WTC11 (cell line): ENCODE measurements at regions not wholly inside any gene's neighbourhood (a gene's known extent, or its start where the extent isn't known, plus 50 kb on each side); places are given as distances from the start of the nearest gene placed in this dataset.

Experiments
- ATAC-seq: fragments of 200-7000 bp; cut with Tn5 transposase; 2 replicates; pipeline ENCODE4 v1.10.0; 2021; ENCODE audit warnings: mild to moderate bottlenecking, moderate library complexity
- CTCF ChIA-PET: fragments of 300-600 bp; sonication (Branson Sonifier 250); formaldehyde crosslinking; loops from one replicate; lab custom pipeline; 2021; ENCODE audit warnings: antibody characterized with exemption; lab: Charles Lee
- POLR2A ChIA-PET: fragments of 350-600 bp; sonication (Branson Sonifier 250); formaldehyde crosslinking; loops from one replicate; lab custom pipeline; 2021; ENCODE audit warnings: antibody characterized with exemption; lab: Charles Lee
- DNase-seq: peaks from one replicate; pipeline ENCODE4 v3.0.0; 2021; ENCODE audit warnings: low spot score
- H3K27ac Mint-ChIP-seq: 2 replicates; pipeline ENCODE4 v1.8.0; 2021; ENCODE audit warnings: mixed read lengths
- H3K27me3 Mint-ChIP-seq: 2 replicates; pipeline ENCODE4 v1.8.0; 2021; ENCODE audit warnings: low read depth, mild to moderate bottlenecking, moderate library complexity, mixed read lengths
- H3K36me3 Mint-ChIP-seq: 2 replicates; pipeline ENCODE4 v1.8.0; 2021; ENCODE audit warnings: mixed read lengths
- H3K4me1 Mint-ChIP-seq: 2 replicates; pipeline ENCODE4 v1.8.0; 2022; ENCODE audit warnings: mixed read lengths
- H3K4me3 Mint-ChIP-seq: 2 replicates; pipeline ENCODE4 v1.8.0; 2021; ENCODE audit warnings: mild to moderate bottlenecking, moderate library complexity, mixed read lengths
- H3K9me3 Mint-ChIP-seq: 2 replicates; pipeline ENCODE4 v1.8.0; 2021; ENCODE audit warnings: mixed read lengths
- ATF1 ChIP-seq: sonication (generic); formaldehyde crosslinking; IDR thresholded peaks from 2 replicates; pipeline ENCODE4 v1.8.1; 2023; ENCODE audit warnings: mild to moderate bottlenecking, moderate library complexity, missing genetic modification reagents
- EMX1 ChIP-seq: fragments of 250-450 bp; sonication (Bioruptor Pico); IDR thresholded peaks from 2 replicates; pipeline ENCODE4 v1.8.0; 2021; ENCODE audit warnings: mild to moderate bottlenecking
- ESRRA ChIP-seq: sonication (generic); formaldehyde crosslinking; IDR thresholded peaks from 2 replicates; pipeline ENCODE4 v1.8.1; 2022; ENCODE audit warnings: mild to moderate bottlenecking, missing genetic modification reagents, borderline replicate concordance
- FOXJ3 ChIP-seq: sonication (generic); formaldehyde crosslinking; IDR thresholded peaks from 2 replicates; pipeline ENCODE4 v1.9.0; 2021; ENCODE audit warnings: missing genetic modification reagents, mild to moderate bottlenecking, borderline replicate concordance
- FOXK1 ChIP-seq: sonication (generic); formaldehyde crosslinking; IDR thresholded peaks from 2 replicates; pipeline ENCODE4 v1.8.0; 2022; ENCODE audit warnings: mild to moderate bottlenecking, moderate library complexity, missing genetic modification reagents
- JUN ChIP-seq: sonication (generic); formaldehyde crosslinking; IDR thresholded peaks from 2 replicates; pipeline ENCODE4 v1.8.0; 2023; ENCODE audit warnings: mild to moderate bottlenecking, missing genetic modification reagents
- NR2C2 ChIP-seq: sonication (generic); formaldehyde crosslinking; IDR thresholded peaks from 2 replicates; pipeline ENCODE4 v1.8.0; 2022; ENCODE audit warnings: mild to moderate bottlenecking, missing genetic modification reagents
- RELA ChIP-seq: sonication (generic); formaldehyde crosslinking; IDR thresholded peaks from 2 replicates; pipeline ENCODE4 v1.8.1; 2022; ENCODE audit warnings: missing genetic modification reagents, mild to moderate bottlenecking, borderline replicate concordance
- SMAD4 ChIP-seq: sonication (generic); formaldehyde crosslinking; IDR thresholded peaks from 2 replicates; pipeline ENCODE4 v1.8.0; 2022; ENCODE audit warnings: mild to moderate bottlenecking, missing genetic modification reagents
- TCF7 ChIP-seq: sonication (generic); formaldehyde crosslinking; IDR thresholded peaks from 2 replicates; pipeline ENCODE4 v1.8.0; 2022; ENCODE audit warnings: mild to moderate bottlenecking, low read depth, missing genetic modification reagents, moderate library complexity
- TEAD4 ChIP-seq: sonication (generic); formaldehyde crosslinking; IDR thresholded peaks from 2 replicates; pipeline ENCODE4 v1.8.0; 2022; ENCODE audit warnings: mild to moderate bottlenecking, missing genetic modification reagents
- ZNF219 ChIP-seq: sonication (generic); formaldehyde crosslinking; IDR thresholded peaks from 2 replicates; pipeline ENCODE4 v1.8.0; 2023; ENCODE audit warnings: missing genetic modification reagents, mild to moderate bottlenecking, borderline replicate concordance
- ZNF263 ChIP-seq: sonication (generic); formaldehyde crosslinking; IDR thresholded peaks from 2 replicates; pipeline ENCODE4 v1.8.1; 2022; ENCODE audit warnings: low read depth, mild to moderate bottlenecking, moderate library complexity, missing genetic modification reagents
- ZNF396 ChIP-seq: fragments of 250-450 bp; sonication (Bioruptor Pico); IDR thresholded peaks from 2 replicates; pipeline ENCODE4 v1.8.0; 2021; ENCODE audit warnings: mild to moderate bottlenecking, moderate library complexity, borderline replicate concordance
- TF ChIP-seq, protein P1 (sequence below): fragments of 250-450 bp; sonication (Bioruptor Pico); conservative IDR thresholded peaks from 2 replicates; pipeline ENCODE4 v1.9.0; 2021; ENCODE audit warnings: mild to moderate bottlenecking
- TF ChIP-seq, protein P2 (sequence below): sonication (generic); formaldehyde crosslinking; IDR thresholded peaks from 2 replicates; pipeline ENCODE4 v1.8.0; 2022; ENCODE audit warnings: mild to moderate bottlenecking, missing genetic modification reagents
- TF ChIP-seq, protein P3 (sequence below): sonication (generic); formaldehyde crosslinking; IDR thresholded peaks from 2 replicates; pipeline ENCODE4 v1.8.0; 2023; ENCODE audit warnings: mild to moderate bottlenecking, missing genetic modification reagents
- TF ChIP-seq, protein P4 (sequence below): sonication (generic); formaldehyde crosslinking; IDR thresholded peaks from 2 replicates; pipeline ENCODE4 v1.8.1; 2023; ENCODE audit warnings: mild to moderate bottlenecking, moderate library complexity, missing genetic modification reagents
- TF ChIP-seq, protein P5 (sequence below): sonication (generic); formaldehyde crosslinking; IDR thresholded peaks from 2 replicates; pipeline ENCODE4 v1.8.1; 2022; ENCODE audit warnings: mild to moderate bottlenecking, moderate library complexity, missing genetic modification reagents

DNA sequence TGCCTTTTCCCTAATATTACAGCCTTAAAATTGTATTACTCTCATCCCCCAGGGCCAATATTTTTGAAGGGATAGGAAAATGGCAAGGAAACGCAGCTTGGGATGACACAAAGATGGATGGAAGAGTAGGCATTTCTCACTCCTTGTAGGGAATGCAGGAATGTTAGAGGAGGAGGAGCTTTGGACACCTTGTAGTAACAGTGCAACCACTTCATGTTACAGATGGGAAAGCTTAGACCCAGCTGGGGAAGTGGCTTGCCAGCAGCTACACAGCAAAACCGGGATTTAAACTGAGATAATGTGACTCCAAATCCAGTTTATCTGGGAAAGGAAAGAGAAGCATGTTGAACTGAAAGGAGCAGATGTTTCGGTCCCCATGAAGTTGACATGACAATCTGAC lies 473.7 kb upstream of the DAB1 start (continued):
- TF ChIP-seq, protein P1, sequence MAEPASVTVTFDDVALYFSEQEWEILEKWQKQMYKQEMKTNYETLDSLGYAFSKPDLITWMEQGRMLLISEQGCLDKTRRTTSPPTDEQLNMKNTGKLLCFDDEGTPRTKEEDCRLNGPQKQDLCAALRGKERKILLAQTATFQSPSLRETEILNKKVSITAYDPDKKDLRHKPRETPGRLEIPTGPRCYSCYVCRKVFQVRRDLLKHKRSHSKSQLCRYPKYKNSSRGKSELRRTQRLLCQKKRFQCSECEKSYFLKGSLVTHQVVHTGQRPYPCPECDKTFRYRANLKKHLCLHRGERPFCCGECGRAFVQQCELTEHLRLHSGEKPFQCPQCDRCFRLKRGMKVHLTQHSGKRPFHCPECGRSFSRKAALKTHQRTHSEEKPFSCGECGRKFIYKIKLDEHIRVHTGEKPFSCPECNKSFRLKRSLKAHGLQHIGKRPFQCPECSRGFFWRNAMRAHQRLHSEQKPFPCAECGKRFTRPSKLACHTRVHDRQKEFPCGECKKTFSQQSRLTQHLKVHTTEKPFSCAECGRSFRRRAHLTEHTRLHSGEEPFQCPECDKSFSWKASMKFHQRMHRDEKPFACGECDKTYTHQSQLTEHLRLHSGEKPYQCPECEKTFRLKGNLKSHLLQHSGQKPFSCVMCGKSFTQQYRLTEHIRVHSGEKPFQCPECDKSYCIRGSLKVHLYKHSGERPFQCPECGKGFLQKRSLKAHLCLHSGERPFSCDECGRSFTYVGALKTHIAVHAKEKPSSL (CRISPR knock-in tag): no peak

DNA sequence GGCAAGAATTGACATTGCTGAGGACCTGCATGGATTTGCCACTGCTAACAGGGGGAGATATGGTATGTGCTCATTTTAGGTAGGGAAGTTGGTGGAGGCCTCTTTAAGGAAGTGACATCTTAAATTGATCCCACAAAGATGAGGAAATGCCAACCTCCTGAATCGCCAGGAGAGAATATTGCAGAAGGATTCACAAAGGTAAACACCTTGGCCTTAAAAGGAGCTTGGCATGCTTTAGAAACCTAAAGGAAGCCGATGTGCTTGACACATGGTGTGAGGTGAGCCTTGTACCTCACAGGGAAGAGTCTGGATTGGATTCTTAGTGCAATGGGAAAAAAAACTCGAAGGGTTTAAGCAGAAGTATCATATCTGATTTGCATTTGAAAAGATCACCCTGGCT lies 470.5 kb upstream of the DAB1 start:
- Mint-ChIP-seq H3K27ac (no peak overlapping the region), H3K27me3 (no peaks in the 10 kb centered on the region), H3K4me1 (peaks cover 41% of the 10 kb centered on the region), H3K36me3 (no peaks in the 10 kb centered on the region), H3K9me3 (no peaks in the 10 kb centered on the region), H3K4me3 (no peak overlapping the region)
- CTCF ChIA-PET: interaction anchor here (0.7 kb wide), 1 partner anchor 17 kb away, joined by 3 read pairs; no protein-coding TSS in a partner anchor
- ATAC-seq (peak; percentile 42), DNase-seq (no peak)
- POLR2A ChIA-PET: no interaction called here
- TF ChIP-seq ATF1 (CRISPR knock-in tag) (no peak), TEAD4 (CRISPR knock-in tag) (no peak), TCF7 (CRISPR knock-in tag) (no peak), FOXK1 (CRISPR knock-in tag) (no peak), NR2C2 (CRISPR knock-in tag) (no peak), RELA (CRISPR knock-in tag) (no peak), EMX1 (CRISPR knock-in tag) (no peak), ESRRA (CRISPR knock-in tag) (no peak), ZNF219 (CRISPR knock-in tag) (no peak), JUN (CRISPR knock-in tag) (no peak)
- TF ChIP-seq, protein P2, sequence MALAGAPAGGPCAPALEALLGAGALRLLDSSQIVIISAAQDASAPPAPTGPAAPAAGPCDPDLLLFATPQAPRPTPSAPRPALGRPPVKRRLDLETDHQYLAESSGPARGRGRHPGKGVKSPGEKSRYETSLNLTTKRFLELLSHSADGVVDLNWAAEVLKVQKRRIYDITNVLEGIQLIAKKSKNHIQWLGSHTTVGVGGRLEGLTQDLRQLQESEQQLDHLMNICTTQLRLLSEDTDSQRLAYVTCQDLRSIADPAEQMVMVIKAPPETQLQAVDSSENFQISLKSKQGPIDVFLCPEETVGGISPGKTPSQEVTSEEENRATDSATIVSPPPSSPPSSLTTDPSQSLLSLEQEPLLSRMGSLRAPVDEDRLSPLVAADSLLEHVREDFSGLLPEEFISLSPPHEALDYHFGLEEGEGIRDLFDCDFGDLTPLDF (CRISPR knock-in tag): no peak

DNA sequence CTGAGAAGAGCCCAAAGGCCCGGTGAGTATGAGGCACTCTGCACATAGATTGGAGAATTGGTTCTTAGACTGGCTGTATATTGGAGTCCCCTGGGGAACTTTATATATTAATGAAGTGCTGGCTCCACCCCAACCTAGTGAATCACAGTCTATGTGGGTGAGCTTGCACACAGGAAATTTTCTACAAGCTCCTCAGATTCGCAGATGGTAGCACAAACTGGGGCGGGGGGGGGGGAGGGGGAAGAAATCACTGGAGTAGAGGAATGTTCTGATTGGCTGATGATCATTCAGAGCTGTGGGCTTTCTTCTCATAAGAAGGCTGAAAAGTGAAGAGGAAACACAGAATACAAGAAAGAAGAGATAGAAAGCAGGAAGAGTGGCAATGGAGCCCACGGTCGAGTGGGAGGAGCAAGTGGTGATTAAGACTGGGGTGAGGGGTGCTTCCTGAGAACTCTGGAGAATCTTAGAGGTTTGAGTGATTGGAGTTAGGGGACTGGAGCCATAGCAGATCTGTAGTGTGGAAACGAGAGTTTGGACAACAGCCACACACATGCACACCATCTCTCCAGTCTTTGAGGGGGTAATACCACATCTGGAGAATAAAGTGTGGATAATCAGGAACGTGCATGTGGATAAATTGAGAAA lies 465.9 kb upstream of the DAB1 start:
- POLR2A ChIA-PET: no interaction called here

More for the DNA sequence above, 465.9 kb upstream of the DAB1 start:
- H3K9me3 Mint-ChIP-seq: no peaks in the 10 kb centered on the region
- H3K27ac Mint-ChIP-seq: no peak overlapping the region
- TF ChIP-seq, protein P3, sequence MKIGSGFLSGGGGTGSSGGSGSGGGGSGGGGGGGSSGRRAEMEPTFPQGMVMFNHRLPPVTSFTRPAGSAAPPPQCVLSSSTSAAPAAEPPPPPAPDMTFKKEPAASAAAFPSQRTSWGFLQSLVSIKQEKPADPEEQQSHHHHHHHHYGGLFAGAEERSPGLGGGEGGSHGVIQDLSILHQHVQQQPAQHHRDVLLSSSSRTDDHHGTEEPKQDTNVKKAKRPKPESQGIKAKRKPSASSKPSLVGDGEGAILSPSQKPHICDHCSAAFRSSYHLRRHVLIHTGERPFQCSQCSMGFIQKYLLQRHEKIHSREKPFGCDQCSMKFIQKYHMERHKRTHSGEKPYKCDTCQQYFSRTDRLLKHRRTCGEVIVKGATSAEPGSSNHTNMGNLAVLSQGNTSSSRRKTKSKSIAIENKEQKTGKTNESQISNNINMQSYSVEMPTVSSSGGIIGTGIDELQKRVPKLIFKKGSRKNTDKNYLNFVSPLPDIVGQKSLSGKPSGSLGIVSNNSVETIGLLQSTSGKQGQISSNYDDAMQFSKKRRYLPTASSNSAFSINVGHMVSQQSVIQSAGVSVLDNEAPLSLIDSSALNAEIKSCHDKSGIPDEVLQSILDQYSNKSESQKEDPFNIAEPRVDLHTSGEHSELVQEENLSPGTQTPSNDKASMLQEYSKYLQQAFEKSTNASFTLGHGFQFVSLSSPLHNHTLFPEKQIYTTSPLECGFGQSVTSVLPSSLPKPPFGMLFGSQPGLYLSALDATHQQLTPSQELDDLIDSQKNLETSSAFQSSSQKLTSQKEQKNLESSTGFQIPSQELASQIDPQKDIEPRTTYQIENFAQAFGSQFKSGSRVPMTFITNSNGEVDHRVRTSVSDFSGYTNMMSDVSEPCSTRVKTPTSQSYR (CRISPR knock-in tag): no peak
- TF ChIP-seq ZNF219 (CRISPR knock-in tag): no peak
- TF ChIP-seq FOXJ3 (CRISPR knock-in tag): no peak
- TF ChIP-seq SMAD4 (CRISPR knock-in tag): no peak
- TF ChIP-seq, protein P4, sequence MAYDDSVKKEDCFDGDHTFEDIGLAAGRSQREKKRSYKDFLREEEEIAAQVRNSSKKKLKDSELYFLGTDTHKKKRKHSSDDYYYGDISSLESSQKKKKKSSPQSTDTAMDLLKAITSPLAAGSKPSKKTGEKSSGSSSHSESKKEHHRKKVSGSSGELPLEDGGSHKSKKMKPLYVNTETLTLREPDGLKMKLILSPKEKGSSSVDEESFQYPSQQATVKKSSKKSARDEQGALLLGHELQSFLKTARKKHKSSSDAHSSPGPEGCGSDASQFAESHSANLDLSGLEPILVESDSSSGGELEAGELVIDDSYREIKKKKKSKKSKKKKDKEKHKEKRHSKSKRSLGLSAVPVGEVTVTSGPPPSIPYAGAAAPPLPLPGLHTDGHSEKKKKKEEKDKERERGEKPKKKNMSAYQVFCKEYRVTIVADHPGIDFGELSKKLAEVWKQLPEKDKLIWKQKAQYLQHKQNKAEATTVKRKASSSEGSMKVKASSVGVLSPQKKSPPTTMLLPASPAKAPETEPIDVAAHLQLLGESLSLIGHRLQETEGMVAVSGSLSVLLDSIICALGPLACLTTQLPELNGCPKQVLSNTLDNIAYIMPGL (CRISPR knock-in tag): no peak
- no peak for TF ChIP-seq RELA (CRISPR knock-in tag)
- TF ChIP-seq, protein P5, sequence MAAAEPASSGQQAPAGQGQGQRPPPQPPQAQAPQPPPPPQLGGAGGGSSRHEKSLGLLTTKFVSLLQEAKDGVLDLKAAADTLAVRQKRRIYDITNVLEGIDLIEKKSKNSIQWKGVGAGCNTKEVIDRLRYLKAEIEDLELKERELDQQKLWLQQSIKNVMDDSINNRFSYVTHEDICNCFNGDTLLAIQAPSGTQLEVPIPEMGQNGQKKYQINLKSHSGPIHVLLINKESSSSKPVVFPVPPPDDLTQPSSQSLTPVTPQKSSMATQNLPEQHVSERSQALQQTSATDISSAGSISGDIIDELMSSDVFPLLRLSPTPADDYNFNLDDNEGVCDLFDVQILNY (CRISPR knock-in tag): no peak
- TF ChIP-seq ZNF263 (CRISPR knock-in tag): no peak
- no peak for TF ChIP-seq ZNF396 (CRISPR knock-in tag)
- H3K4me1 Mint-ChIP-seq: peaks cover 46% of the 10 kb centered on the region
- CTCF ChIA-PET: interaction anchor here (1.0 kb wide), 1 partner anchor 466 kb away, joined by 3 read pairs; the partner anchor contains the start of gene DAB1
- no peaks in the 10 kb centered on the region for H3K36me3 Mint-ChIP-seq
- no peaks in the 10 kb centered on the region for H3K27me3 Mint-ChIP-seq
- no peak overlapping the region for H3K4me3 Mint-ChIP-seq
- DNase-seq: no peak
- no peak for ATAC-seq
